K562 (cell line): ENCODE measurements at regions not wholly inside any gene's neighbourhood (a gene's known extent, or its start where the extent isn't known, plus 50 kb on each side); places are given as distances from the start of the nearest gene placed in this dataset.

Experiments used
- ATAC-seq: fragments of 200-7000 bp; cut with Tn5 transposase; 3 replicates; pipeline ENCODE4 v1.9.1; 2020; ENCODE audit warnings: moderate library complexity
- BruUV-seq: library from RNA; stranded (reverse); fragments of 400-500 nt; replicated peaks from 2 replicates; lab custom pipeline; 2021; lab: Mats Ljungman, UMichigan
- CTCF ChIA-PET: fragments of 300-600 bp; formaldehyde crosslinking; extraction: SDS; loops from one replicate; lab custom pipeline; 2021; ENCODE audit warnings: low intra/inter-chr PET ratio; lab: Yijun Ruan, JAX
- POLR2A ChIA-PET: fragments of 300-600, 350-650 bp; sonication (Branson Sonifier 250); formaldehyde crosslinking; extraction: SDS; loops from one replicate; lab custom pipeline; 2021; ENCODE audit warnings: antibody characterized with exemption, inconsistent platforms; lab: Yijun Ruan, JAX
- DNase-seq, 4 experiments: peaks; one replicate each; pipeline versions ENCODE4 v3.0.0 to v3.0.0-alpha.2; 2011 to 2018; ENCODE audit warnings: low spot score in 3 of 4, mixed read lengths in 3 of 4; ENCODE audit errors: extremely low read depth in 1 of 4
- FAIRE-seq: peaks from 2 replicates; lab custom pipeline; 2011; peaks lifted over from hg19 to GRCh38; lab: Jason Lieb, UNC
- H2AFZ ChIP-seq: 2 replicates; pipeline ENCODE4 v1.6.0; 2011; ENCODE audit warnings: low read depth, low read length, control low read depth, inconsistent platforms
- H3K27ac ChIP-seq: fragments of 200-600 bp; 3 replicates; pipeline ENCODE4 v1.8.0; 2011; ENCODE audit warnings: low read depth, mild to moderate bottlenecking, control low read depth, inconsistent platforms, low read length, moderate library complexity, mixed read lengths; ENCODE audit errors: extremely low read depth
- H3K27me3 ChIP-seq, 2 experiments: fragments of 300-600 bp in 1 of 2; 2 replicates in 1 of 2; 3 replicates in 1 of 2; pipeline versions ENCODE4 v1.6.0 to v1.8.0; 2011; ENCODE audit warnings: inconsistent platforms in 2 of 2, low read length in 2 of 2, mild to moderate bottlenecking in 1 of 2, mixed read lengths in 1 of 2, moderate library complexity in 1 of 2; ENCODE audit not compliant: control insufficient read depth in 2 of 2, insufficient read depth in 2 of 2
- H3K36me3 ChIP-seq: fragments of 300-600 bp; 3 replicates; pipeline ENCODE4 v1.8.0; 2011; ENCODE audit warnings: mild to moderate bottlenecking, low read length, inconsistent platforms; ENCODE audit not compliant: control insufficient read depth, insufficient read depth
- H3K4me1 ChIP-seq, 2 experiments: fragments of 200-600 bp in 1 of 2; replicated peaks in 1 of 2; 2 replicates in 1 of 2; 3 replicates in 1 of 2; pipeline versions ENCODE4 v1.5.1 to v1.8.0; 2011; ENCODE audit warnings: inconsistent platforms in 2 of 2, low read length in 2 of 2, mild to moderate bottlenecking in 1 of 2, mixed read lengths in 1 of 2, moderate library complexity in 1 of 2; ENCODE audit not compliant: control insufficient read depth in 2 of 2, insufficient read depth in 2 of 2
- H3K4me2 ChIP-seq: 2 replicates; pipeline ENCODE4 v1.6.1; 2011; ENCODE audit warnings: low read length, control low read depth, inconsistent platforms, mixed read lengths; ENCODE audit not compliant: insufficient read depth
- H3K4me3 ChIP-seq: fragments of 200-600 bp; sonication (generic), shearing (Covaris generic); 2 replicates; pipeline ENCODE4 v1.5.1; 2016; ENCODE audit warnings: control low read depth, inconsistent platforms
- H3K79me2 ChIP-seq: fragments of 200-600 bp; 3 replicates; pipeline ENCODE4 v1.8.0; 2011; ENCODE audit warnings: low read length, inconsistent platforms; ENCODE audit not compliant: control insufficient read depth, insufficient read depth
- H3K9ac ChIP-seq, 2 experiments: 2 replicates each; pipeline versions ENCODE4 v1.6.0 to v1.6.1; 2011; ENCODE audit warnings: low read depth in 2 of 2, low read length in 2 of 2, control low read depth in 1 of 2, inconsistent platforms in 1 of 2, mild to moderate bottlenecking in 1 of 2, mixed read lengths in 1 of 2; ENCODE audit not compliant: insufficient read depth in 1 of 2
- H3K9me1 ChIP-seq: one replicate; pipeline ENCODE4 v1.6.0; 2011; ENCODE audit warnings: inconsistent platforms, mild to moderate bottlenecking, low read length, moderate library complexity; ENCODE audit not compliant: control insufficient read depth, insufficient read depth
- H3K9me3 ChIP-seq: replicated peaks from 2 replicates; pipeline ENCODE4 v1.5.1; 2011; ENCODE audit warnings: low read depth, low read length, inconsistent platforms; ENCODE audit not compliant: control insufficient read depth, insufficient read depth
- H4K20me1 ChIP-seq: replicated peaks from 2 replicates; pipeline ENCODE4 v1.6.1; 2011; ENCODE audit warnings: low read length, inconsistent platforms, mixed read lengths; ENCODE audit not compliant: control insufficient read depth, insufficient read depth
- CBFA2T3 ChIP-seq: fragments of 450-650 bp; IDR thresholded peaks from 2 replicates; pipeline ENCODE4 v1.6.1; 2017
- DIDO1 ChIP-seq: fragments of 450-650 bp; IDR thresholded peaks from 2 replicates; pipeline ENCODE4 v1.6.1; 2016; ENCODE audit warnings: low read depth, missing biosample characterization, missing genetic modification characterization
- FOSL1 ChIP-seq: fragments of 200-800 bp; sonication (Bioruptor generic); conservative IDR thresholded peaks from 2 replicates; pipeline ENCODE4 v1.6.1; 2016; ENCODE audit warnings: missing genetic modification characterization, missing compliant biosample characterization
- FUS ChIP-seq: fragments of 200-400 bp; formaldehyde crosslinking; optimal IDR thresholded peaks from 2 replicates; pipeline ENCODE3; 2017; ENCODE audit warnings: low read depth, low read length
- HNRNPL ChIP-seq: fragments of 200-400 bp; formaldehyde crosslinking; IDR thresholded peaks from 2 replicates; pipeline ENCODE4 v1.6.1; 2017; ENCODE audit warnings: low read depth, mild to moderate bottlenecking, low read length
- TAF7 ChIP-seq: fragments of 450-650 bp; IDR thresholded peaks from 2 replicates; pipeline ENCODE4 v1.6.1; 2016; ENCODE audit warnings: missing genetic modification characterization, missing compliant biosample characterization
- XRCC5 ChIP-seq: fragments of 200-400 bp; formaldehyde crosslinking; IDR thresholded peaks from 2 replicates; pipeline ENCODE4 v1.6.1; 2017; ENCODE audit warnings: low read depth, mild to moderate bottlenecking, low read length
- ZNF3 ChIP-seq: fragments of 250-450 bp; sonication (Bioruptor Pico); IDR thresholded peaks from 2 replicates; pipeline ENCODE4 v1.5.0; 2021; ENCODE audit warnings: mild to moderate bottlenecking, moderate library complexity
- ZNF780A ChIP-seq: fragments of 250-450 bp; sonication (Bioruptor Pico); IDR thresholded peaks from 2 replicates; pipeline ENCODE4 v1.5.0; 2021; ENCODE audit warnings: mild to moderate bottlenecking
- WGBS: fragments of 100-300 bp; shearing (Covaris generic); methylation state at CpG from one replicate; pipeline ENCODE4 v1.1.6; 2016; ENCODE audit warnings: low coverage, mixed read lengths; ENCODE audit not compliant: insufficient coverage; ENCODE audit errors: missing lambda C conversion rate; 5-methylcytosine and 5-hydroxymethylcytosine counted together
- in situ Hi-C: fragments of 300-500 bp; cut with MboI; formaldehyde crosslinking; loops from 4 replicates; pipeline ENCODE4 v1.15.0; 2018; ENCODE audit warnings: inconsistent platforms, mixed read lengths
- intact Hi-C: fragments of 100-400 bp; cut with micrococcal nuclease; formaldehyde crosslinking; loops from 2 replicates; pipeline ENCODE4 v1.14.2; 2022
- TF ChIP-seq, protein P1 (sequence below): sonication (generic); formaldehyde crosslinking; IDR thresholded peaks from 2 replicates; pipeline ENCODE4 v1.8.1; 2023; ENCODE audit warnings: mild to moderate bottlenecking, missing genetic modification reagents
- TF ChIP-seq, protein P2 (sequence below), 2 experiments: fragments of 450-650 bp; conservative IDR thresholded peaks; 2 replicates each; pipeline ENCODE4 v1.6.1; 2017; ENCODE audit warnings: mild to moderate bottlenecking in 2 of 2, moderate library complexity in 2 of 2
- TF ChIP-seq, protein P3 (sequence below), 3 experiments: IDR thresholded peaks in 2 of 3; conservative IDR thresholded peaks in 1 of 3; 2 replicates each; pipeline ENCODE4 v1.5.1; 2011 to 2012; ENCODE audit warnings: low read length in 3 of 3, mild to moderate bottlenecking in 3 of 3, control low read depth in 2 of 3, improper control_type of control experiment in 1 of 3, inconsistent platforms in 1 of 3, low read depth in 1 of 3, mixed read lengths in 1 of 3, moderate library complexity in 1 of 3; ENCODE audit not compliant: insufficient read depth in 2 of 3

DNA sequence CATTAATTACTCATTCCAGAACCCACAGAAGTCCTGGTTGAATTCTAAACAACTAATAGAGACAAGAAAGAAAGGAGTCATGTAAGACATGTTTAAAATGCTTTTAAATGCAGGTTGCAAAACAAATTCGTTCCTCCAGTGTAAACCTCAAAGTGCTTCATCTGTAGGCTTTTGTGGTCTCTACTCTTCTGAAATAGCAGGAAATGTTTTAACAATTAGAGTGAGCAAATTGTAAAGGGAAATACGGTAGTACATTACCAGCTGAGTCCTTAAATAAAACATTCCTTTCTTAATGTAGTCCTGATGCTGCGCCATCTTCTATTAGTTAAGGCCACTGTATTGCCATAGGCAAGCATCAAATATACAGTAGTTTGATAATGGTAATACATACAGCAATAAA lies 1934.2 kb upstream of the SEL1L start:
- Histone ChIP-seq H3K27ac (no peak overlapping the region), H3K9me1 (no peaks in the 10 kb centered on the region), H3K79me2 (no peaks in the 10 kb centered on the region), H2AFZ (no peak overlapping the region), H3K36me3 (no peaks in the 10 kb centered on the region), H3K9me3 (no peaks in the 10 kb centered on the region), H3K4me3 (no peak overlapping the region), H3K4me1 (no peaks in the 10 kb centered on the region), H3K27me3 (no peaks in the 10 kb centered on the region), H3K4me2 (no peak overlapping the region), H4K20me1 (no peaks in the 10 kb centered on the region), H3K9ac (no peak overlapping the region)
- FAIRE-seq (no peak), ATAC-seq (no peak), DNase-seq (no peak)
- no TSS peak for BruUV-seq
- ChIA-PET POLR2A (no interaction called here), CTCF (no interaction called here)
- 3% methylated on average over 3 of the region's 3 CpGs for WGBS
- intact Hi-C loops (no loop called here), in situ Hi-C loops (no loop called here)
- TF ChIP-seq TAF7 (tag) (no peak), CBFA2T3 (no peak), FUS (no peak), HNRNPL (no peak), ZNF3 (CRISPR knock-in tag) (no peak), DIDO1 (tag) (no peak), XRCC5 (no peak), ZNF780A (CRISPR knock-in tag) (no peak), FOSL1 (tag) (no peak)
- TF ChIP-seq, protein P1, sequence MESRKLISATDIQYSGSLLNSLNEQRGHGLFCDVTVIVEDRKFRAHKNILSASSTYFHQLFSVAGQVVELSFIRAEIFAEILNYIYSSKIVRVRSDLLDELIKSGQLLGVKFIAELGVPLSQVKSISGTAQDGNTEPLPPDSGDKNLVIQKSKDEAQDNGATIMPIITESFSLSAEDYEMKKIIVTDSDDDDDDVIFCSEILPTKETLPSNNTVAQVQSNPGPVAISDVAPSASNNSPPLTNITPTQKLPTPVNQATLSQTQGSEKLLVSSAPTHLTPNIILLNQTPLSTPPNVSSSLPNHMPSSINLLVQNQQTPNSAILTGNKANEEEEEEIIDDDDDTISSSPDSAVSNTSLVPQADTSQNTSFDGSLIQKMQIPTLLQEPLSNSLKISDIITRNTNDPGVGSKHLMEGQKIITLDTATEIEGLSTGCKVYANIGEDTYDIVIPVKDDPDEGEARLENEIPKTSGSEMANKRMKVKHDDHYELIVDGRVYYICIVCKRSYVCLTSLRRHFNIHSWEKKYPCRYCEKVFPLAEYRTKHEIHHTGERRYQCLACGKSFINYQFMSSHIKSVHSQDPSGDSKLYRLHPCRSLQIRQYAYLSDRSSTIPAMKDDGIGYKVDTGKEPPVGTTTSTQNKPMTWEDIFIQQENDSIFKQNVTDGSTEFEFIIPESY (CRISPR knock-in tag): no peak
- TF ChIP-seq, protein P2, sequence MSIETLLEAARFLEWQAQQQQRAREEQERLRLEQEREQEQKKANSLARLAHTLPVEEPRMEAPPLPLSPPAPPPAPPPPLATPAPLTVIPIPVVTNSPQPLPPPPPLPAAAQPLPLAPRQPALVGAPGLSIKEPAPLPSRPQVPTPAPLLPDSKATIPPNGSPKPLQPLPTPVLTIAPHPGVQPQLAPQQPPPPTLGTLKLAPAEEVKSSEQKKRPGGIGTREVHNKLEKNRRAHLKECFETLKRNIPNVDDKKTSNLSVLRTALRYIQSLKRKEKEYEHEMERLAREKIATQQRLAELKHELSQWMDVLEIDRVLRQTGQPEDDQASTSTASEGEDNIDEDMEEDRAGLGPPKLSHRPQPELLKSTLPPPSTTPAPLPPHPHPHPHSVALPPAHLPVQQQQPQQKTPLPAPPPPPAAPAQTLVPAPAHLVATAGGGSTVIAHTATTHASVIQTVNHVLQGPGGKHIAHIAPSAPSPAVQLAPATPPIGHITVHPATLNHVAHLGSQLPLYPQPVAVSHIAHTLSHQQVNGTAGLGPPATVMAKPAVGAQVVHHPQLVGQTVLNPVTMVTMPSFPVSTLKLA (conservative IDR thresholded peaks at IDR 0.05): no peak
- TF ChIP-seq, protein P3, sequence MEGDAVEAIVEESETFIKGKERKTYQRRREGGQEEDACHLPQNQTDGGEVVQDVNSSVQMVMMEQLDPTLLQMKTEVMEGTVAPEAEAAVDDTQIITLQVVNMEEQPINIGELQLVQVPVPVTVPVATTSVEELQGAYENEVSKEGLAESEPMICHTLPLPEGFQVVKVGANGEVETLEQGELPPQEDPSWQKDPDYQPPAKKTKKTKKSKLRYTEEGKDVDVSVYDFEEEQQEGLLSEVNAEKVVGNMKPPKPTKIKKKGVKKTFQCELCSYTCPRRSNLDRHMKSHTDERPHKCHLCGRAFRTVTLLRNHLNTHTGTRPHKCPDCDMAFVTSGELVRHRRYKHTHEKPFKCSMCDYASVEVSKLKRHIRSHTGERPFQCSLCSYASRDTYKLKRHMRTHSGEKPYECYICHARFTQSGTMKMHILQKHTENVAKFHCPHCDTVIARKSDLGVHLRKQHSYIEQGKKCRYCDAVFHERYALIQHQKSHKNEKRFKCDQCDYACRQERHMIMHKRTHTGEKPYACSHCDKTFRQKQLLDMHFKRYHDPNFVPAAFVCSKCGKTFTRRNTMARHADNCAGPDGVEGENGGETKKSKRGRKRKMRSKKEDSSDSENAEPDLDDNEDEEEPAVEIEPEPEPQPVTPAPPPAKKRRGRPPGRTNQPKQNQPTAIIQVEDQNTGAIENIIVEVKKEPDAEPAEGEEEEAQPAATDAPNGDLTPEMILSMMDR (IDR thresholded peaks at IDR 0.05 in 2 of 3, conservative IDR thresholded peaks at IDR 0.05 in 1 of 3; ENCODE audit: insufficient read depth in 2 of 3, low read depth in 1 of 3, low read length in 3 of 3): no peak
